ENCODE measurements at regions not wholly inside any gene's neighbourhood (a gene's known extent, or its start where the extent isn't known, plus 50 kb on each side); places are given as distances from the start of the nearest gene placed in this dataset.
A peak's percentile ranks its signal among the peaks of the same experiment; 100 is the strongest.

- TF ChIP-seq ZBTB7A (IDR thresholded peaks at IDR 0.05; ENCODE audit: low read depth) (no peak), YY1 (IDR thresholded peaks at IDR 0.05; ENCODE audit: low read depth) (no peak), MAX (IDR thresholded peaks at IDR 0.05) (no peak), CREB1 (IDR thresholded peaks at IDR 0.05; ENCODE audit: low read depth) (no peak), RAD21 (IDR thresholded peaks at IDR 0.05; ENCODE audit: low read depth) (no peak), USF1 (IDR thresholded peaks at IDR 0.05) (no peak), TAF1 (IDR thresholded peaks at IDR 0.05; ENCODE audit: low read depth) (no peak), CEBPB (IDR thresholded peaks at IDR 0.05) (no peak), EP300 (IDR thresholded peaks at IDR 0.05; ENCODE audit: borderline replicate concordance) (no peak), EGR1 (IDR thresholded peaks at IDR 0.05) (no peak), NFIC (IDR thresholded peaks at IDR 0.05) (no peak), TCF12 (IDR thresholded peaks at IDR 0.05; ENCODE audit: low read depth) (no peak)
These were observed 78.0 kb upstream of the CTLA4 start for GRCh38 chr2:203789618-203790017.

GRCh38 chr2:203790134-203790852, 77.3 kb upstream of the CTLA4 start:
- TF ChIP-seq USF1 (IDR thresholded peaks at IDR 0.05) (no peak), CEBPB (IDR thresholded peaks at IDR 0.05) (0 out of 2 replicates have a peak, but pooled peaks have one; percentile 3)

GRCh38 chr2:203796248-203797010, 71.1 kb upstream of the CTLA4 start:
- TF ChIP-seq YY1 (IDR thresholded peaks at IDR 0.05; ENCODE audit: low read depth) (no peak), FOXM1 (IDR thresholded peaks at IDR 0.05; ENCODE audit: borderline replicate concordance, low read depth) (no peak), MAX (IDR thresholded peaks at IDR 0.05) (no peak)

- TF ChIP-seq EGR1 (IDR thresholded peaks at IDR 0.05) (no peak), EP300 (IDR thresholded peaks at IDR 0.05; ENCODE audit: borderline replicate concordance) (no peak), CREB1 (IDR thresholded peaks at IDR 0.05; ENCODE audit: low read depth) (no peak), YY1 (IDR thresholded peaks at IDR 0.05; ENCODE audit: low read depth) (no peak), ZBTB7A (IDR thresholded peaks at IDR 0.05; ENCODE audit: low read depth) (no peak), FOXM1 (IDR thresholded peaks at IDR 0.05; ENCODE audit: borderline replicate concordance, low read depth) (no peak), MAX (IDR thresholded peaks at IDR 0.05) (no peak), REST (IDR thresholded peaks at IDR 0.05; ENCODE audit: low read depth) (no peak), TCF12 (IDR thresholded peaks at IDR 0.05; ENCODE audit: low read depth) (no peak), NFIC (IDR thresholded peaks at IDR 0.05) (no peak), CEBPB (IDR thresholded peaks at IDR 0.05) (no peak), TAF1 (IDR thresholded peaks at IDR 0.05; ENCODE audit: low read depth) (no peak), TEAD4 (IDR thresholded peaks at IDR 0.05) (no peak), RAD21 (IDR thresholded peaks at IDR 0.05; ENCODE audit: low read depth) (no peak), USF1 (IDR thresholded peaks at IDR 0.05) (no peak)
These were observed 70.3 kb upstream of the CTLA4 start for GRCh38 chr2:203797276-203797675.

- no peak for TF ChIP-seq ZBTB7A (IDR thresholded peaks at IDR 0.05; ENCODE audit: low read depth)
- no peak for TF ChIP-seq TCF12 (IDR thresholded peaks at IDR 0.05; ENCODE audit: low read depth)
- no peak for TF ChIP-seq NFIC (IDR thresholded peaks at IDR 0.05)
- no peak for TF ChIP-seq CEBPB (IDR thresholded peaks at IDR 0.05)
- no peak for TF ChIP-seq USF1 (IDR thresholded peaks at IDR 0.05)
- TF ChIP-seq CREB1 (IDR thresholded peaks at IDR 0.05; ENCODE audit: low read depth) = no peak
- no peak for TF ChIP-seq EGR1 (IDR thresholded peaks at IDR 0.05)
- TF ChIP-seq TEAD4 (IDR thresholded peaks at IDR 0.05) = no peak
- no peak for TF ChIP-seq EP300 (IDR thresholded peaks at IDR 0.05; ENCODE audit: borderline replicate concordance)
- no peak for TF ChIP-seq YY1 (IDR thresholded peaks at IDR 0.05; ENCODE audit: low read depth)
- no peak for TF ChIP-seq REST (IDR thresholded peaks at IDR 0.05; ENCODE audit: low read depth)
- no peak for TF ChIP-seq TAF1 (IDR thresholded peaks at IDR 0.05; ENCODE audit: low read depth)
- TF ChIP-seq MAX (IDR thresholded peaks at IDR 0.05) = no peak
- TF ChIP-seq FOXM1 (IDR thresholded peaks at IDR 0.05; ENCODE audit: borderline replicate concordance, low read depth) = no peak
- no peak for TF ChIP-seq RAD21 (IDR thresholded peaks at IDR 0.05; ENCODE audit: low read depth)
These were observed 69.9 kb upstream of the CTLA4 start for GRCh38 chr2:203797712-203798111.

Data from Ishikawa (cell line).